Cerebellar cortex (tissue), 1 donor: ENCODE measurements at regions not wholly inside any gene's neighbourhood (a gene's known extent, or its start where the extent isn't known, plus 50 kb on each side); places are given as distances from the start of the nearest gene placed in this dataset.
"Not testable (repeated sequence)": the region's sequence is repeated elsewhere in the genome, so short reads cannot be mapped to it uniquely, and the experiment has no call there.

Experiments
- DNase-seq: peaks from one replicate; pipeline ENCODE4 v3.0.0-alpha.2; 2015; ENCODE audit warnings: low spot score

GRCh38 chr17:45554479-45554878 is 64.0 kb upstream of the PLEKHM1 start:
- not testable (repeated sequence) for DNase-seq

- not testable (repeated sequence) for DNase-seq
Measured at GRCh38 chr17:45558821-45559220, 68.3 kb upstream of the PLEKHM1 start.

- not testable (repeated sequence) for DNase-seq
Measured at GRCh38 chr17:45562868-45563267, 72.3 kb upstream of the PLEKHM1 start.

GRCh38 chr17:45563283-45563682 is 72.8 kb upstream of the PLEKHM1 start:
- DNase-seq, result not testable (repeated sequence)

GRCh38 chr17:45568275-45568674 is 77.8 kb upstream of the PLEKHM1 start:
- not testable (repeated sequence) for DNase-seq

GRCh38 chr17:45573326-45573725 is 82.8 kb upstream of the PLEKHM1 start:
- DNase-seq, result not testable (repeated sequence)

GRCh38 chr17:45573924-45574770 is 83.6 kb upstream of the PLEKHM1 start:
- peak; percentile 13 for DNase-seq

GRCh38 chr17:45575126-45575885 is 84.8 kb upstream of the PLEKHM1 start:
- DNase-seq, result peak; percentile 8

- peak; percentile 2 for DNase-seq
Measured at GRCh38 chr17:45576527-45577307, 86.2 kb upstream of the PLEKHM1 start.

- DNase-seq, result peak; percentile 9
Measured at GRCh38 chr17:45577571-45578279, 87.2 kb upstream of the PLEKHM1 start.

GRCh38 chr17:45578516-45579455 is 88.3 kb upstream of the PLEKHM1 start:
- DNase-seq, result peak; percentile 22

- DNase-seq, result peak; percentile 46
Measured at GRCh38 chr17:45579529-45580495, 89.3 kb upstream of the PLEKHM1 start.

- DNase-seq, result peak; percentile 0
Measured at GRCh38 chr17:45580924-45581323, 90.4 kb upstream of the PLEKHM1 start.

- peak; percentile 5 for DNase-seq
Measured at GRCh38 chr17:45581860-45582259, 91.3 kb upstream of the PLEKHM1 start.

GRCh38 chr17:45584092-45585036 is 93.8 kb upstream of the PLEKHM1 start:
- peak; percentile 81 for DNase-seq

- peak; percentile 92 for DNase-seq
Measured at GRCh38 chr17:45585037-45585733, 94.7 kb upstream of the PLEKHM1 start.
